ENCODE measurements at regions not wholly inside any gene's neighbourhood (a gene's known extent, or its start where the extent isn't known, plus 50 kb on each side); places are given as distances from the start of the nearest gene placed in this dataset.
A peak's percentile ranks its signal among the peaks of the same experiment; 100 is the strongest.

- Histone ChIP-seq H3K9me2 (ENCODE audit: insufficient read depth) (no peaks in the 10 kb centered on the region), H3K79me2 (replicated peaks; ENCODE audit: insufficient read depth) (no peaks in the 10 kb centered on the region), H3K27me3 (ENCODE audit: insufficient read depth) (no peaks in the 10 kb centered on the region), H3K36me3 (ENCODE audit: insufficient read depth) (no peaks in the 10 kb centered on the region), H3K4me3 (no peak overlapping the region), H3K27ac (ENCODE audit: low read depth) (no peak overlapping the region), H3K4me1 (ENCODE audit: insufficient read depth) (0 out of 2 replicates have a peak, but pooled peaks cover 4% of the 10 kb centered on the region), H4K20me1 (replicated peaks; ENCODE audit: insufficient read depth) (no peaks in the 10 kb centered on the region; the same call in 1 of the 2 replicates), H3K4me2 (no peak overlapping the region), H2AFZ (no peak overlapping the region), H3F3A (replicated peaks; ENCODE audit: low read depth) (no peaks in the 10 kb centered on the region)
- no peaks in the 10 kb centered on the region for H3K9me3 Mint-ChIP-seq
- peaks cover 12% of the 10 kb centered on the region for H3K4me1 Mint-ChIP-seq
- no peak overlapping the region for H3K27ac Mint-ChIP-seq
- H3K4me3 Mint-ChIP-seq = no peak overlapping the region
- ATAC-seq = peak; percentile 99
- no peaks in the 10 kb centered on the region for H3K36me3 Mint-ChIP-seq (ENCODE audit: low read depth)
- TF ChIP-seq CTCF (conservative IDR thresholded peaks at IDR 0.05; ENCODE audit: low read depth in 2 of 2) = peak; percentile 64 to 81
- no peak for TF ChIP-seq STAT1 (IDR thresholded peaks at IDR 0.05; ENCODE audit: unreplicated experiment)
- peak; percentile 83 for DNase-seq (ENCODE audit: low spot score)
- H3K27me3 Mint-ChIP-seq (ENCODE audit: insufficient read depth, low read depth, poor library complexity) = no peaks in the 10 kb centered on the region
These were observed 339.3 kb downstream of the NKX6-1 start for GRCh38 chr4:84159762-84160161.

GRCh38 chr4:84158670-84159069, 340.4 kb downstream of the NKX6-1 start:
- no peaks in the 10 kb centered on the region for H3K9me3 Mint-ChIP-seq
- H3K4me1 ChIP-seq (ENCODE audit: insufficient read depth) = 0 out of 2 replicates have a peak, but pooled peaks cover 4% of the 10 kb centered on the region
- H3K36me3 ChIP-seq (ENCODE audit: insufficient read depth) = no peaks in the 10 kb centered on the region
- H3K4me1 Mint-ChIP-seq = peaks cover 13% of the 10 kb centered on the region
- H3K27me3 Mint-ChIP-seq (ENCODE audit: insufficient read depth, low read depth, poor library complexity) = no peaks in the 10 kb centered on the region
- no peak for ATAC-seq
- H3K27ac ChIP-seq (ENCODE audit: low read depth) = no peak overlapping the region
- H2AFZ ChIP-seq = no peak overlapping the region
- H3K36me3 Mint-ChIP-seq (ENCODE audit: low read depth) = no peaks in the 10 kb centered on the region
- no peak for DNase-seq (ENCODE audit: low spot score)
- H3K79me2 ChIP-seq (replicated peaks; ENCODE audit: insufficient read depth) = no peaks in the 10 kb centered on the region
- H3F3A ChIP-seq (replicated peaks; ENCODE audit: low read depth) = no peaks in the 10 kb centered on the region
- H4K20me1 ChIP-seq (replicated peaks; ENCODE audit: insufficient read depth) = no peaks in the 10 kb centered on the region; the same call in 1 of the 2 replicates
- H3K9me2 ChIP-seq (ENCODE audit: insufficient read depth) = no peaks in the 10 kb centered on the region; the same call in 1 of the 2 replicates
- no peaks in the 10 kb centered on the region for H3K27me3 ChIP-seq (ENCODE audit: insufficient read depth)
- no peak overlapping the region for H3K4me3 ChIP-seq
- no peak overlapping the region for H3K27ac Mint-ChIP-seq
- no peak overlapping the region for H3K4me3 Mint-ChIP-seq
- no peak overlapping the region for H3K4me2 ChIP-seq
- TF ChIP-seq EZH2 (IDR thresholded peaks at IDR 0.05; ENCODE audit: low read depth, unreplicated experiment) = no peak
- TF ChIP-seq NANOG (IDR thresholded peaks at IDR 0.05; ENCODE audit: borderline replicate concordance) = no peak
- TF ChIP-seq ZNF462 (CRISPR knock-in tag; IDR thresholded peaks at IDR 0.05) = no peak
- no peak for TF ChIP-seq ETS1 (IDR thresholded peaks at IDR 0.05)
- no peak for TF ChIP-seq STAT1 (IDR thresholded peaks at IDR 0.05; ENCODE audit: unreplicated experiment)
- TF ChIP-seq CREB1 (CRISPR knock-in tag; IDR thresholded peaks at IDR 0.05; ENCODE audit: low read depth) = no peak
- no peak for TF ChIP-seq ZNF331 (CRISPR knock-in tag; IDR thresholded peaks at IDR 0.05; ENCODE audit: low read depth)
- TF ChIP-seq CTCF (conservative IDR thresholded peaks at IDR 0.05; ENCODE audit: low read depth in 2 of 2) = no peak
- no peak for TF ChIP-seq POLR2AphosphoS5 (IDR thresholded peaks at IDR 0.05; ENCODE audit: low read depth)
- no peak for TF ChIP-seq JUNB (IDR thresholded peaks at IDR 0.05; ENCODE audit: unreplicated experiment)
- TF ChIP-seq ZNF114 (CRISPR knock-in tag; IDR thresholded peaks at IDR 0.05) = no peak

Measured in GM23338 (cell line).